Osteocyte (in vitro differentiated cells): ENCODE measurements at regions not wholly inside any gene's neighbourhood (a gene's known extent, or its start where the extent isn't known, plus 50 kb on each side); places are given as distances from the start of the nearest gene placed in this dataset.

Experiments
- DNase-seq: peaks from one replicate; pipeline ENCODE4 v3.0.0; 2021; ENCODE audit warnings: mixed read lengths; ENCODE audit not compliant: unreplicated experiment; ENCODE audit errors: extremely low spot score
- H3K27ac Mint-ChIP-seq: one replicate; pipeline ENCODE4 v1.8.0; 2021; ENCODE audit warnings: mild to moderate bottlenecking, mixed read lengths; ENCODE audit not compliant: unreplicated experiment
- H3K27me3 Mint-ChIP-seq: one replicate; pipeline ENCODE4 v1.8.0; 2021; ENCODE audit warnings: mixed read lengths; ENCODE audit not compliant: unreplicated experiment
- H3K36me3 Mint-ChIP-seq: one replicate; pipeline ENCODE4 v1.8.0; 2021; ENCODE audit warnings: mixed read lengths; ENCODE audit not compliant: unreplicated experiment
- H3K4me1 Mint-ChIP-seq: one replicate; pipeline ENCODE4 v1.8.0; 2021; ENCODE audit warnings: mixed read lengths; ENCODE audit not compliant: unreplicated experiment
- H3K4me3 Mint-ChIP-seq: one replicate; pipeline ENCODE4 v1.8.0; 2021; ENCODE audit warnings: mild to moderate bottlenecking, moderate library complexity, mixed read lengths; ENCODE audit not compliant: unreplicated experiment
- H3K9me3 Mint-ChIP-seq: one replicate; pipeline ENCODE4 v1.8.0; 2021; ENCODE audit warnings: mixed read lengths; ENCODE audit not compliant: unreplicated experiment
- TF ChIP-seq, protein P1 (sequence below): fragments of 200-600 bp; sonication (generic); IDR thresholded peaks from 2 replicates; pipeline ENCODE4 v1.5.0; 2021; ENCODE audit warnings: antibody characterized with exemption, mild to moderate bottlenecking, moderate library complexity

DNA sequence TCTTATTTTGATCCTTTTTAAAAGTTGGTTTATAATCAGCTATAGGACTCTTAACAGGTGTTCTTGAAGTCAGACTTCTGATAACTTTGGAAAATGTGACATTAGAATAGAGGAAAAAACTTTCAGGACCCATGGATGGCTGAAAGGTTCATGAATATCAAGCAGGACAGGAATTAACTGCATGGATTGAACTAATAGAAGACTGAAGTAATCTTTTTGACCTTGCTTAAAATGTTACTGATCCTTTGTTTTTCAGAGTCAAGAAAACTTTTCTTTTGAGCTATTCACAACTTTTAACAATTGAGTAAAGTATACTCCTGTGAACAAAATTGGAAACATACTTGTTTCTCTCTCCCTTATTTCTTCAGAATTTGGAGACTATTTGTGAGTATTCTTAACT lies 79.2 kb downstream of the PLK2 start:
- Mint-ChIP-seq H3K4me3 (no peak overlapping the region), H3K27ac (no peak overlapping the region), H3K36me3 (peaks cover 2% of the 10 kb centered on the region), H3K9me3 (peaks cover 21% of the 10 kb centered on the region), H3K4me1 (no peaks in the 10 kb centered on the region), H3K27me3 (no peaks in the 10 kb centered on the region)
- TF ChIP-seq, protein P1, sequence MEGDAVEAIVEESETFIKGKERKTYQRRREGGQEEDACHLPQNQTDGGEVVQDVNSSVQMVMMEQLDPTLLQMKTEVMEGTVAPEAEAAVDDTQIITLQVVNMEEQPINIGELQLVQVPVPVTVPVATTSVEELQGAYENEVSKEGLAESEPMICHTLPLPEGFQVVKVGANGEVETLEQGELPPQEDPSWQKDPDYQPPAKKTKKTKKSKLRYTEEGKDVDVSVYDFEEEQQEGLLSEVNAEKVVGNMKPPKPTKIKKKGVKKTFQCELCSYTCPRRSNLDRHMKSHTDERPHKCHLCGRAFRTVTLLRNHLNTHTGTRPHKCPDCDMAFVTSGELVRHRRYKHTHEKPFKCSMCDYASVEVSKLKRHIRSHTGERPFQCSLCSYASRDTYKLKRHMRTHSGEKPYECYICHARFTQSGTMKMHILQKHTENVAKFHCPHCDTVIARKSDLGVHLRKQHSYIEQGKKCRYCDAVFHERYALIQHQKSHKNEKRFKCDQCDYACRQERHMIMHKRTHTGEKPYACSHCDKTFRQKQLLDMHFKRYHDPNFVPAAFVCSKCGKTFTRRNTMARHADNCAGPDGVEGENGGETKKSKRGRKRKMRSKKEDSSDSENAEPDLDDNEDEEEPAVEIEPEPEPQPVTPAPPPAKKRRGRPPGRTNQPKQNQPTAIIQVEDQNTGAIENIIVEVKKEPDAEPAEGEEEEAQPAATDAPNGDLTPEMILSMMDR = no peak
- DNase-seq = no peak

- H3K27me3 Mint-ChIP-seq = peaks cover 12% of the 10 kb centered on the region
- no peak for DNase-seq
- no peaks in the 10 kb centered on the region for H3K4me1 Mint-ChIP-seq
- H3K9me3 Mint-ChIP-seq = peaks cover 21% of the 10 kb centered on the region
- H3K4me3 Mint-ChIP-seq = no peak overlapping the region
- TF ChIP-seq, protein P1 = no peak
- H3K36me3 Mint-ChIP-seq = peaks cover 2% of the 10 kb centered on the region
- H3K27ac Mint-ChIP-seq = no peak overlapping the region
Measured at GRCh38 chr5:58378613-58379390, 81.1 kb downstream of the PLK2 start.

GRCh38 chr5:58370606-58371005 lies 89.3 kb downstream of the PLK2 start:
- DNase-seq = no peak
- H3K4me1 Mint-ChIP-seq = no peaks in the 10 kb centered on the region
- no peak overlapping the region for H3K27ac Mint-ChIP-seq
- no peaks in the 10 kb centered on the region for H3K36me3 Mint-ChIP-seq
- peaks cover 12% of the 10 kb centered on the region for H3K27me3 Mint-ChIP-seq
- TF ChIP-seq, protein P1 = no peak
- no peaks in the 10 kb centered on the region for H3K9me3 Mint-ChIP-seq
- no peak overlapping the region for H3K4me3 Mint-ChIP-seq

GRCh38 chr5:58369513-58370190 lies 90.2 kb downstream of the PLK2 start:
- H3K27me3 Mint-ChIP-seq = peaks cover 6% of the 10 kb centered on the region

GRCh38 chr5:58366461-58366860 lies 93.4 kb downstream of the PLK2 start:
- DNase-seq = no peak
- H3K9me3 Mint-ChIP-seq = no peaks in the 10 kb centered on the region
- no peaks in the 10 kb centered on the region for H3K36me3 Mint-ChIP-seq
- H3K27me3 Mint-ChIP-seq = no peaks in the 10 kb centered on the region
- H3K4me1 Mint-ChIP-seq = no peaks in the 10 kb centered on the region
- no peak overlapping the region for H3K4me3 Mint-ChIP-seq
- TF ChIP-seq, protein P1 = no peak
- H3K27ac Mint-ChIP-seq = no peak overlapping the region

More at GRCh38 chr5:58369513-58370190, 90.2 kb downstream of the PLK2 start:
- no peaks in the 10 kb centered on the region for H3K4me1 Mint-ChIP-seq
- H3K36me3 Mint-ChIP-seq = no peaks in the 10 kb centered on the region
- H3K9me3 Mint-ChIP-seq = no peaks in the 10 kb centered on the region
- TF ChIP-seq, protein P1 = no peak
- H3K4me3 Mint-ChIP-seq = no peak overlapping the region
- DNase-seq = no peak
- no peak overlapping the region for H3K27ac Mint-ChIP-seq
